GM18519 (cell line): ENCODE measurements at regions not wholly inside any gene's neighbourhood (a gene's known extent, or its start where the extent isn't known, plus 50 kb on each side); places are given as distances from the start of the nearest gene placed in this dataset.

Source experiments
- ATAC-seq: cut with Tn5 transposase; IDR thresholded peaks from one replicate; pipeline ENCODE4 v1.9.1; 2021; ENCODE audit warnings: mild to moderate bottlenecking, moderate library complexity; ENCODE audit not compliant: unreplicated experiment, low FRiP score

GRCh38 chr3:181174676-181175233 is 185.2 kb upstream of the DNAJC19 start:
- ATAC-seq, result no peak

DNA sequence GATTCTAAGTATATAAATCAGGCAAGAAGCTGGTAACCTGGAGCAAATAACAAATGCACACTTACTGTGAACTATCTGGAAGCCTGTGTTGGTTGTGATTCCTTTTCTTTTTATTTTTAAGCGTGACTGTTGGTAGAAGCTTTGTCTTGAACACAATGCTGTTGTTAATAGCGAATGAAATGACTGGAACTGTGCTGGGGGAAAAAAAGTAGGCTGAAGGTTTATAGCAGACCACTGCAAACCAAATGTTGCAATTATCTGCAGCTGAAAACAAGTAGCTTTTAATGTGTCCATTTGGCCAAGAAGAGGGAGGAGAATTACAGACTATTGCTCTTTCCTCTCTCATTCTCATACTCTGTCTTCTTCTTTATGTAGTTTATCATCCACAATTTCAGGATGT is 184.5 kb upstream of the DNAJC19 start:
- no peak for ATAC-seq

- ATAC-seq, result no peak
Measured at GRCh38 chr3:181173227-181173626, 183.7 kb upstream of the DNAJC19 start.

DNA sequence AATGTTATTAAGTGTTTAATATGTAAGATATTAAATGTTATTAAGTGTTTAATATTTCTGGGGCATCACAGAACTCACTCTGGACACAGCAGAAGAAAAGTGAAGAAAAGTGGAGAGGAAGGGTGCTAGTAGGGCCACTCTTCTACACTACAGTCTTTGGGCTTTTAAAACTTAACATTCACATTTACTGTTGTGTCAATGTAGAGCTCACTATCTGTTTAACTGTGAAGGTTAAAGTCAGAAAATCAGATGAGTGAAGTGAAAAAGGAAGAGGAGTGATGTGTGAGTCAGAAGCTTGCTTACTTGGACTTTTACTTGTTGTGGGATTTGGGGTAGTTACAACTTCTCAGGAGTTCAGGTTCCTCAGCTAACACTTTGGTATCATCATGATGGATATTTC is 145.3 kb upstream of the DNAJC19 start:
- ATAC-seq, result no peak

DNA sequence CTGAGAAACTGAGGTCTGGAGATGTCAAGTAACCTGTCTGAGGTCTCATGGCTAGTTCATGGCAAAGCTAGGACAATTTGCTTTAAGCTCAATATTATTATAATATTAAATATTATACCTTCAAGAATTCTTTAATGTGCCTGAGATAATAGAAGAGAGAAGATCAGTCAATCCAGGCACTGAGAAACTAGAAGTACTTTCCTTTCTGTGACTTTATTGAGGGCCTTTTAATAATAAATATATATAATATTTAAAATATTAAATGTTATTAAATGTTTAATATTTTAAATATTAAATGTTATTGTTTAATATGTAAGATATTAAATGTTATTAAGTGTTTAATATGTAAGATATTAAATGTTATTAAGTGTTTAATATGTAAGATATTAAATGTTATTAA is 144.3 kb upstream of the DNAJC19 start:
- ATAC-seq, result no peak

DNA sequence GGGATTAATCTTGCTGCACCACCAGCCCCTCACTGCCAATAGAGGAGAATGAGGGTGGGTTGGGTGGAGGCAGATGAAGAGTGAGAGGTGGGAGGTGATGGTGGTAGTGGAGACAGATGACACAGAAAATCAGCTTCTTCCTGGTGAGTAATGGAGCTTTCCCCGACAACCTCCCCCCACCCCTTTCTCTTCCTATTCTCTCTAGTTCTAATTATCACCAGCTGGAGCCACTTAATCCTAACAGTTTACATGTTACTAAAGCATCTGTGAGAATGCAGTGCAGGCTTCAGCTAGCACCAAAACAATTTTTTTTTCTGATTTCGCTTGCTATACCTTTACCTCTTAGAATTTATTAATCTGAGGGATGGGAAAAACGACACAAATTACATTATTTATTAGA is 116.1 kb upstream of the DNAJC19 start:
- ATAC-seq, result no peak

DNA sequence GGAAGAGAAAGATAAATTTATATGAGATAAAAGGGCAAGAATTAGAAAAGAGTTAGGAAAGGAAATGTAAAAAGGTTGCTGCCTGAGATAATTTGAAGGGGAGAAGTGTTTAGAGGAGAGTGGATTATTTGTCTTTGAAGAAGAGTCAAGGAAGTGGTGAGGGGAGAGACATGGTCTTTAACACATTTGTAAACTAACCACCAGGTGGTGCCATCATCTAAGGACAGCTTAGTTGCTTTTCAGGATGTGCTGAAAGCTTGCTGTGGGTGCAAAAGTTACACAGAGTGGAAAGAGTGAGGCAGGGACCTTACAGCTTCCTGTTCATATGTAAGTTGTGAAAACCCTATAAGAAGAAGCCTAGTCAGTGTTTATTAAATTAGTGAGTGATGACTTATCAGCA is 114.1 kb upstream of the DNAJC19 start:
- no peak for ATAC-seq

- no peak for ATAC-seq
Measured at GRCh38 chr3:181086011-181086410, 96.5 kb upstream of the DNAJC19 start.

- ATAC-seq, result no peak
Measured at GRCh38 chr3:181081930-181082329, 92.4 kb upstream of the DNAJC19 start.

DNA sequence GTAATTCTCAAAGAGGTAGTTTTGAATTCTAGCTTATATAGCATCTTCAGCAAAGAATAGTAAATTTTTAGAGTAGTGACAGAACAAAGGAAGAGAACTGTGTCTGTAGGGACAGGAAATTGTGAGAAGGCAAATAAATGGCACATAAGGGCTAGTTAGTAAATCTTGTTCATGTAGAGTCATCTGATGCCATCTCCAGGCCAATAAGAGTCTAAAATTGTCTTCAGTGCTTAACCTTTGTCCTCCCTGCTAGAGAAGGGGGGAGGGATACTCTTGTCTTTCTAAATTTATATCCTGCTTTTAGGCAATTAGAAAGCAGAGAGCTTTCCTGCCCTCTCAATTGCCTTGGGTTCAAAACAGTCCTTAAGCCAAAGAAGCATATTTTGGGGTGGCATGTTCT is 87.0 kb upstream of the DNAJC19 start:
- ATAC-seq, result no peak

DNA sequence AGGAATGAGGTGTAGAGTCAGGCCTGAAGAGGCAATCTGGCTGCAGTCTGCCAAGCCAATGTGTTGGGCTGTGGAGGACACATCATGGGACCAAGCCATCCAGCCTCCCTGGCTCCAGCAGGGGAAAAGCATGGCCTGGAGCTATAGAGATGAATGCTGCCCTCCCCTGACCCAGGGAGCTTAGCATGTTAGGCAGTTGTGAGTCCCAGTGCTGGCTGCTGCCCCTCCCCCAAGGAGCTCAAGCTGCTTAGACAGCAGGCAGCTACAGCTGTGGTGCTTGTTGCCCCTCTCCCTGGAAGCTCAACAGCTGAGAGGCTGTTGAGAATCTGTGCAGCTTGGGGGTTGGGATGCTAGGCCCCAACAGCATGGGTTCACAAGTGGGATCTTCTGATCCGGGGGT is 85.6 kb upstream of the DNAJC19 start:
- ATAC-seq, result no peak

DNA sequence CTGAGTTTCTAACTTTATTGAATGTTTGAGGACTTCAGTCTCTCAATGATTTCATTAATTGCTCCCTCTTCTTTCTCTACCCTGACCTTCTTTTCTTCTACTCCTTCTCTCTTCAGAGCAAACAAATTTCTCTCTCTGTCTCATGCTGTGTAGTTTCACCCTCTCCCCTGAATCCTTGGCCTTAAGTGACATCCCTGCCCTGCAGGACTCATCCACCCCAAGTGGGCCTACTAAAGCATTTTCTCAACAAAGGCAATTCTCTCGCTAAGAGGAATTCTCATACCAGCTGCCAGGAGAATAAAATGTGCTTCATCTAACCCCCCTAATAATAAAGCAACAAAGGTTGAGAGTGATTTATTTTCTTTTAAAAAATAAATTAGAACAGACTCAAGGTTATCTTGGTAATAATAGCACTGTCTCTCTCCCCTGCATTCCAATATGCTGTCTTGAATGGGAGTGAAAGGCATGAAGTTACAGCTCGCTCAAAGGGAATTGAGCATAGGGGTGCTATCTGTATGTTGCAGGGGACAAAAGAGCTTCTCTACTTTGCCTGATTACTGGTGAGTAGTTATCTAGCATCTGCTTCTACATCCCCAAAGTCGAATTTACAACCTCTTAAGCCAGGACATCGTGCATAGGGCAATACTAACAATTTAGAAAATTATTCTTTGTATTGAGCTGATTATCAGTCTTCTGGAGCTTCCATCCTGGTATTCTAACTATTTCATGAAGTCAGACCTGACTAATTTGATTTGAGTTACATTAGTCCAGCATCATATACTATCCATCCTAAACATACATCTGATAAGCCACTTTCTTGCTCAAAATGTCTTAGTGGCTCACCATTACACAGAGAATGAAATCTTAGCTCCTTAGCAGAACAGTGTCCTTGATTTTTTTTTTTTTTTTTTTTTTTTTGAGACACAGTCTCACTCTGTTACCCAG is 76.9 kb upstream of the DNAJC19 start:
- no peak for ATAC-seq

GRCh38 chr3:181056136-181056732 is 66.7 kb upstream of the DNAJC19 start:
- ATAC-seq, result no peak

GRCh38 chr3:181054538-181054937 is 65.0 kb upstream of the DNAJC19 start:
- ATAC-seq, result no peak

- no peak for ATAC-seq
Measured at GRCh38 chr3:181052256-181052655, 62.7 kb upstream of the DNAJC19 start.

DNA sequence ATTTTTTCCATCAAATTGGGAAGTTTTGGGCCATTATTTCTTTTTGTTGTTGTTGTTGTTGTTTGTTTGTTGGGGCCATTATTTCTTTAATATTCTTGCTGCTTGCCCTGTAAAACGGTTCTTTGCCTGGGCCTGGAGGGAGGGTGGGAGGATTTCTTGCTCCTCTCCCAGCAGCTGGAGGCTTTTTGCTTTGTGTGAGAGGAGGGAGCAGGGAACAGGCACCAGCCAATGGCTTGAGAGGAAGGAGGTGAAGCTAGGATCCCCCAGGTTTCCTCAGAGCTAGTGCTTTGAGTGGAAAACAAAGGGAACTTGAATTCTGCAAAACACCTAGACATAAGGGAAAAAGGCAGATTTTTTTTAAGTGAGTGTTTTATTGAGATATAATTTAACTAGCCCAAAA is 61.2 kb upstream of the DNAJC19 start:
- ATAC-seq, result no peak

DNA sequence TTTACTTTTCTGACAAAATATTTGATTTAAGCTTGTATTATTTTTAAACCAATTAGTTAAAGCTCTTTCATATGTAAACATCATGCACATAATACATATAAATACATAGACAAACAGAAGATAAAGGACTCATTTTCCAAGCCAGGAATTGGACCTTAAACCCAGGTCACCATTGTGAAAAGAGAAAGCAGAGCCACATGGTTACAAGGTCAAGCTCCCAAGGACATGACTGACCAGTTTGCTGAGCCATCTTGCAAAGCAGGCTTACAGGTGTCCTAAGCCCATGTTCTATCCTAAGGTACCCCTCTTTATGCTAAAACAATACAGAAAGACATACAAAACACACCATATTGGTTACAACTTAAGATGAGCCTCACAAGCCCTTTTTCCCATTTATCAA is 50.5 kb upstream of the DNAJC19 start:
- no peak for ATAC-seq
